COR-L47 (cell line): ENCODE measurements at regions not wholly inside any gene's neighbourhood (a gene's known extent, or its start where the extent isn't known, plus 50 kb on each side); places are given as distances from the start of the nearest gene placed in this dataset.

ENCODE experiments used
- DNase-seq: peaks from one replicate; lab custom pipeline; 2025; lab: John Stamatoyannopoulos, UW

DNA sequence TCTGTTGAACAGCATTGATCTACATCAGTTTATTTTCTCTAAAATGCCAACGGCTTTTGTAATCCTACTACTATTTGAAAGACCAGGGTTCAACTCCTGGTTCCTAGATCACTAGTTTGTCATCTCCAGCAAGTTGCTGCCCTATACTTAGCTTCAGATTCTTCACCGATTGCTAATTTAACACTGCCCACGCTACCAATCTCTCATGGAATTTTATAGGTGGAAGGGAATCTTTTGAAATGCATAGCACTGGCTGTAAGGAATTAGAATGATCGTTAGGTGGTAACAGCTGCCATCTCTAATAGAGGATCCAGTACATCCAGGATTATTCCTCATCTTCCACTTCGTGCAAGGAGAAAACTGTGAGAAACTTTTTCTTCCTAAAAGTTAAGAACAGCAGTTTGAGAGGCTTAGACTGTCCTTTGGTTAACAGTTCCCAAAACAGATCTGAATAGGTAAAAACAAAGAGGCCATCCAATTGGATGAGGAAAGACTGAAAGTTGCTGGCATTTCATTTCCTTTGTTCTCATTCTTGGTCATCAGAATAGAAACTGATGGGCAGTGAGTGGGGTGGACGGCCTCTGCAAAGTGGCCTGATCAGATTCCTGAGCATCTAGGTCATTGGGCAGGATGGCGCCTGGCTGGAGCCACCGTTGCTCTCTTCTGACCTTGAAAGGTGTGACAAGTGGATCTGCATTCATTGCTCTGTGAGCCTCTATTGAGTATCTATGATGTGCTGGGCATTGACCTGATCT is 236.3 kb upstream of the SORL1-AS1 start:
- no peak for DNase-seq

DNA sequence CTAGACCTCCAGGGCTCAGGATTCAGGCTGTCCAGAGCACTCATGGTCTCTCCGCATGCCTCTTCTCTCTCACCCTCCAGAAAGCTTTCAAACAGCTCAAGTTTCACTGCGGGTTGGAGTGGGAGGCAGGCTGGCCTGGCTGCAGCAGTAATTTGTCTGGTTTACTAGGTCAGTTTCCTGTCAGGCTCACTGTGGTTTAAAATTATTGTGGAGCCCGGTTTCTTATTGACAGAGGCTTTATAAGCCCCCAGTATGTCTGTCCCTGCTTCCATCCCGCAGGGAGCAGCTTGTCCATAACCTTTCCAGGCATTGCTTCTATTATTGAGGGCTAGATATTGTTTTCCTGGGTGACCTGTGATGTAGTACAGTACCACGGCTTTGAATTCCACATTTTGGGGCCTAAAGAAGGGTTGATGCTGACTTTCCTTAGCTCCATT is 235.3 kb upstream of the SORL1-AS1 start:
- no peak for DNase-seq

DNA sequence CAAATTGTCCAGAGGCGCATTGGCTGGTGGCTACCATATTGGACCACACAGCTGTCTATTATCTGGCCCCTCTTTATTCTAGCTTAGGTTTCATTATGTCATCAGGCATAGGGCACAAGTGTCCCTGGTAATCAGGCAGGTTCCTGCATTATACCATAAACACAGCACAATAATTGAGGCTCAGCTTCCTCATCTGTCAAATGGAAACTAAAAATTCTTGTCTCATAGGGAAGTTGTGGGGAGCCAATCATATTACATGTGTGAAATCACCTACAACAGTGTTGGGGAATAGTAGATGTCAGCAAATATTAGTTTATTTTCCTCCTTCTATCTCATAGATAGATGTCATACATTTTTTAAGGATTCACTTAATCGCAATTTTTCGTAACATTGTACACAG is 231.0 kb upstream of the SORL1-AS1 start:
- DNase-seq = no peak
